ENCODE measurements at regions not wholly inside any gene's neighbourhood (a gene's known extent, or its start where the extent isn't known, plus 50 kb on each side); places are given as distances from the start of the nearest gene placed in this dataset.

GRCh38 chr15:67953299-67953698 is 100.8 kb upstream of the PIAS1 start:
- Histone ChIP-seq H3K4me3 (replicated peaks in 1 of 4; ENCODE audit: control extremely low read depth in 1 of 4, insufficient read depth in 1 of 4, low read depth in 3 of 4, low read length in 4 of 4) (no peak overlapping the region), H3K9ac (ENCODE audit: insufficient read depth, low read length) (no peak overlapping the region), H3K36me3 (ENCODE audit: control insufficient read depth, insufficient read depth, low read length) (no peaks in the 10 kb centered on the region), H3K27me3 (ENCODE audit: control insufficient read depth, insufficient read depth, low read length) (peaks cover 4% of the 10 kb centered on the region), H4K20me1 (ENCODE audit: control insufficient read depth, extremely low read depth, insufficient read depth, low read length) (no peaks in the 10 kb centered on the region), H3K9me3 (ENCODE audit: control insufficient read depth, insufficient read depth, low read depth, low read length) (no peaks in the 10 kb centered on the region), H3K4me1 (ENCODE audit: control insufficient read depth, extremely low read depth, insufficient read depth, low read length) (no peaks in the 10 kb centered on the region), H3K27ac (ENCODE audit: insufficient read depth, low read length) (no peak overlapping the region), H3K79me2 (ENCODE audit: control insufficient read depth, insufficient read depth, low read length) (no peaks in the 10 kb centered on the region), H3K4me2 (ENCODE audit: extremely low read depth, insufficient read depth, low read length) (no peak overlapping the region), H2AFZ (ENCODE audit: low read length) (no peak overlapping the region)
- DNase-seq (ENCODE audit: low read depth in 2 of 2): no peak
- TF ChIP-seq CTCF (conservative IDR thresholded peaks at IDR 0.05 in 1 of 2, IDR thresholded peaks at IDR 0.05 in 1 of 2; ENCODE audit: low read depth in 1 of 2, low read length in 2 of 2) (no peak), EZH2 (IDR thresholded peaks at IDR 0.05; ENCODE audit: low read length, missing control alignments) (no peak)

- no peaks in the 10 kb centered on the region for H4K20me1 ChIP-seq (ENCODE audit: control insufficient read depth, extremely low read depth, insufficient read depth, low read length)
- TF ChIP-seq EZH2 (IDR thresholded peaks at IDR 0.05; ENCODE audit: low read length, missing control alignments) (no peak), CTCF (conservative IDR thresholded peaks at IDR 0.05 in 1 of 2, IDR thresholded peaks at IDR 0.05 in 1 of 2; ENCODE audit: low read depth in 1 of 2, low read length in 2 of 2) (no peak)
- no peak overlapping the region for H3K9ac ChIP-seq (ENCODE audit: insufficient read depth, low read length)
- peaks cover 4% of the 10 kb centered on the region for H3K27me3 ChIP-seq (ENCODE audit: control insufficient read depth, insufficient read depth, low read length)
- no peak overlapping the region for H3K4me2 ChIP-seq (ENCODE audit: extremely low read depth, insufficient read depth, low read length)
- H3K36me3 ChIP-seq (ENCODE audit: control insufficient read depth, insufficient read depth, low read length): no peaks in the 10 kb centered on the region
- H3K4me3 ChIP-seq (replicated peaks in 1 of 4; ENCODE audit: control extremely low read depth in 1 of 4, insufficient read depth in 1 of 4, low read depth in 3 of 4, low read length in 4 of 4): no peak overlapping the region
- no peak overlapping the region for H3K27ac ChIP-seq (ENCODE audit: insufficient read depth, low read length)
- H3K9me3 ChIP-seq (ENCODE audit: control insufficient read depth, insufficient read depth, low read depth, low read length): no peaks in the 10 kb centered on the region
- H2AFZ ChIP-seq (ENCODE audit: low read length): no peak overlapping the region
- no peak for DNase-seq (ENCODE audit: low read depth in 2 of 2)
- no peaks in the 10 kb centered on the region for H3K4me1 ChIP-seq (ENCODE audit: control insufficient read depth, extremely low read depth, insufficient read depth, low read length)
- no peaks in the 10 kb centered on the region for H3K79me2 ChIP-seq (ENCODE audit: control insufficient read depth, insufficient read depth, low read length)
Measured at GRCh38 chr15:67955252-67955651, 98.9 kb upstream of the PIAS1 start.

- no peaks in the 10 kb centered on the region for H4K20me1 ChIP-seq (ENCODE audit: control insufficient read depth, extremely low read depth, insufficient read depth, low read length)
- no peak overlapping the region for H2AFZ ChIP-seq (ENCODE audit: low read length)
- no peak overlapping the region for H3K9ac ChIP-seq (ENCODE audit: insufficient read depth, low read length)
- H3K27ac ChIP-seq (ENCODE audit: insufficient read depth, low read length): no peak overlapping the region
- H3K27me3 ChIP-seq (ENCODE audit: control insufficient read depth, insufficient read depth, low read length): peaks cover 8% of the 10 kb centered on the region
- H3K9me3 ChIP-seq (ENCODE audit: control insufficient read depth, insufficient read depth, low read depth, low read length): no peaks in the 10 kb centered on the region
- DNase-seq (ENCODE audit: low read depth in 2 of 2): no peak
- no peak overlapping the region for H3K4me2 ChIP-seq (ENCODE audit: extremely low read depth, insufficient read depth, low read length)
- no peaks in the 10 kb centered on the region for H3K79me2 ChIP-seq (ENCODE audit: control insufficient read depth, insufficient read depth, low read length)
- H3K4me1 ChIP-seq (ENCODE audit: control insufficient read depth, extremely low read depth, insufficient read depth, low read length): no peaks in the 10 kb centered on the region
- no peak overlapping the region for H3K4me3 ChIP-seq (replicated peaks in 1 of 4; ENCODE audit: control extremely low read depth in 1 of 4, insufficient read depth in 1 of 4, low read depth in 3 of 4, low read length in 4 of 4)
- TF ChIP-seq EZH2 (IDR thresholded peaks at IDR 0.05; ENCODE audit: low read length, missing control alignments): no peak
- TF ChIP-seq CTCF (conservative IDR thresholded peaks at IDR 0.05 in 1 of 2, IDR thresholded peaks at IDR 0.05 in 1 of 2; ENCODE audit: low read depth in 1 of 2, low read length in 2 of 2): no peak
- no peaks in the 10 kb centered on the region for H3K36me3 ChIP-seq (ENCODE audit: control insufficient read depth, insufficient read depth, low read length)
Measured at GRCh38 chr15:67957435-67958132, 96.5 kb upstream of the PIAS1 start.

All from fibroblast of lung (primary cell).